Neural progenitor cell (in vitro differentiated cells): ENCODE measurements at regions not wholly inside any gene's neighbourhood (a gene's known extent, or its start where the extent isn't known, plus 50 kb on each side); places are given as distances from the start of the nearest gene placed in this dataset.
"Not testable (repeated sequence)": the region's sequence is repeated elsewhere in the genome, so short reads cannot be mapped to it uniquely, and the experiment has no call there.

ENCODE experiments used
- DNase-seq: peaks from one replicate; pipeline ENCODE4 v3.0.0-alpha.2; 2016; ENCODE audit warnings: low spot score
- H2AFZ ChIP-seq: fragments of 200-600 bp; sonication (generic); replicated peaks from 2 replicates; pipeline ENCODE4 v1.6.1; 2016; ENCODE audit warnings: antibody characterized with exemption
- H3F3A ChIP-seq: fragments of 200-600 bp; sonication (generic); 2 replicates; pipeline ENCODE4 v1.6.1; 2016; ENCODE audit warnings: antibody characterized with exemption, low read depth
- H3K27ac ChIP-seq: fragments of 200-600 bp; sonication (generic); 2 replicates; pipeline ENCODE4 v1.5.1; 2016; ENCODE audit warnings: mild to moderate bottlenecking
- H3K27me3 ChIP-seq: fragments of 200-600 bp; sonication (generic); 2 replicates; pipeline ENCODE4 v1.6.1; 2016; ENCODE audit warnings: mild to moderate bottlenecking, moderate library complexity
- H3K36me3 ChIP-seq: fragments of 200-600 bp; sonication (generic); 2 replicates; pipeline ENCODE4 v1.5.1; 2016
- H3K4me1 ChIP-seq: fragments of 200-600 bp; sonication (generic); 2 replicates; pipeline ENCODE4 v1.6.1; 2016; ENCODE audit warnings: mixed run types
- H3K4me2 ChIP-seq: fragments of 200-600 bp; sonication (generic); 2 replicates; pipeline ENCODE4 v1.6.1; 2016
- H3K4me3 ChIP-seq: fragments of 200-600 bp; sonication (generic); 2 replicates; pipeline ENCODE4 v1.5.1; 2016
- H3K79me2 ChIP-seq: fragments of 200-600 bp; sonication (generic); 2 replicates; pipeline ENCODE4 v1.6.1; 2016; ENCODE audit warnings: low read depth
- H3K9ac ChIP-seq: fragments of 200-600 bp; sonication (generic); 2 replicates; pipeline ENCODE4 v1.6.1; 2016
- H3K9me3 ChIP-seq: fragments of 200-600 bp; sonication (generic); 2 replicates; pipeline ENCODE4 v1.5.1; 2016; ENCODE audit warnings: low read depth
- H4K20me1 ChIP-seq: fragments of 200-600 bp; sonication (generic); 2 replicates; pipeline ENCODE4 v1.6.1; 2016; ENCODE audit warnings: low read depth
- H3K27ac Mint-ChIP-seq: 3 replicates; pipeline ENCODE4 v1.8.0; 2021; ENCODE audit warnings: mixed read lengths
- H3K27me3 Mint-ChIP-seq: 2 replicates; pipeline ENCODE4 v1.8.0; 2022; ENCODE audit warnings: low read depth, mild to moderate bottlenecking, inconsistent platforms, moderate library complexity, mixed read lengths; ENCODE audit not compliant: insufficient read depth
- H3K36me3 Mint-ChIP-seq: 3 replicates; pipeline ENCODE4 v1.8.0; 2021; ENCODE audit warnings: mixed read lengths
- H3K4me1 Mint-ChIP-seq: 3 replicates; pipeline ENCODE4 v1.8.0; 2021; ENCODE audit warnings: mixed read lengths
- H3K4me3 Mint-ChIP-seq: 3 replicates; pipeline ENCODE4 v1.8.0; 2021; ENCODE audit warnings: mild to moderate bottlenecking, moderate library complexity, mixed read lengths
- H3K9me3 Mint-ChIP-seq: 3 replicates; pipeline ENCODE4 v1.8.0; 2020; ENCODE audit warnings: mixed read lengths
- EZH2 ChIP-seq: fragments of 200-600 bp; sonication (generic); IDR thresholded peaks from 2 replicates; pipeline ENCODE4 v1.6.1; 2017; ENCODE audit warnings: antibody characterized with exemption, mild to moderate bottlenecking, moderate library complexity
- EZH2phosphoT487 ChIP-seq: fragments of 200-600 bp; sonication (generic); IDR thresholded peaks from 2 replicates; pipeline ENCODE4 v1.6.1; 2017; ENCODE audit warnings: antibody characterized with exemption
- TF ChIP-seq, protein P1 (sequence below): fragments of 200-600 bp; sonication (generic); IDR thresholded peaks from 2 replicates; pipeline ENCODE4 v1.5.1; 2017; ENCODE audit warnings: antibody characterized with exemption, mild to moderate bottlenecking

DNA sequence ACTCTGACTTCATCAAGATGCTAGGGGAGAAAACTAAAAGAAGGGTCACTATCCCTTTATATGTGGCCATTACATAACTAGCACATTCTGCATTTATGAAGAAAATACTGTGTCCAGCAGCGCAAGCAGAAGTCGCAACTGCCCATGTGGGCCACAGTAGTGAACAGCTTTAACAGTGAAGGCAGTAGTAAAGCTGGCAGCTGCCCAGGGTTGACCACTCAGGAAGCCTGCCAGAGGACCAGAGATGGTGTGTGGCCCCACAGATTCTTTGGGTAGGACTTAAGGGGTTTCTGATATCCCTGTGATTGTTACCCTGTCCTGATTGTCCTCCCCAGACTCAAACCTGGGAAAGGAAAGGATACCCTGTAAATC lies 88.3 kb upstream of the NT5E start:
- no peak overlapping the region for H2AFZ ChIP-seq
- no peaks in the 10 kb centered on the region for H3K27me3 ChIP-seq
- no peaks in the 10 kb centered on the region for H3K9me3 ChIP-seq
- Mint-ChIP-seq H3K9me3 (no peaks in the 10 kb centered on the region), H3K27ac (no peak overlapping the region), H3K4me3 (no peak overlapping the region), H3K27me3 (no peaks in the 10 kb centered on the region), H3K4me1 (no peaks in the 10 kb centered on the region), H3K36me3 (no peaks in the 10 kb centered on the region)
- H3K4me3 ChIP-seq = no peak overlapping the region
- no peak for DNase-seq
- no peak overlapping the region for H3K27ac ChIP-seq
- H4K20me1 ChIP-seq = no peaks in the 10 kb centered on the region
- H3K4me2 ChIP-seq = no peak overlapping the region
- H3K36me3 ChIP-seq = no peaks in the 10 kb centered on the region
- H3K79me2 ChIP-seq = no peaks in the 10 kb centered on the region
- no peaks in the 10 kb centered on the region for H3K4me1 ChIP-seq
- H3K9ac ChIP-seq = no peak overlapping the region
- no peaks in the 10 kb centered on the region for H3F3A ChIP-seq
- TF ChIP-seq, protein P1, sequence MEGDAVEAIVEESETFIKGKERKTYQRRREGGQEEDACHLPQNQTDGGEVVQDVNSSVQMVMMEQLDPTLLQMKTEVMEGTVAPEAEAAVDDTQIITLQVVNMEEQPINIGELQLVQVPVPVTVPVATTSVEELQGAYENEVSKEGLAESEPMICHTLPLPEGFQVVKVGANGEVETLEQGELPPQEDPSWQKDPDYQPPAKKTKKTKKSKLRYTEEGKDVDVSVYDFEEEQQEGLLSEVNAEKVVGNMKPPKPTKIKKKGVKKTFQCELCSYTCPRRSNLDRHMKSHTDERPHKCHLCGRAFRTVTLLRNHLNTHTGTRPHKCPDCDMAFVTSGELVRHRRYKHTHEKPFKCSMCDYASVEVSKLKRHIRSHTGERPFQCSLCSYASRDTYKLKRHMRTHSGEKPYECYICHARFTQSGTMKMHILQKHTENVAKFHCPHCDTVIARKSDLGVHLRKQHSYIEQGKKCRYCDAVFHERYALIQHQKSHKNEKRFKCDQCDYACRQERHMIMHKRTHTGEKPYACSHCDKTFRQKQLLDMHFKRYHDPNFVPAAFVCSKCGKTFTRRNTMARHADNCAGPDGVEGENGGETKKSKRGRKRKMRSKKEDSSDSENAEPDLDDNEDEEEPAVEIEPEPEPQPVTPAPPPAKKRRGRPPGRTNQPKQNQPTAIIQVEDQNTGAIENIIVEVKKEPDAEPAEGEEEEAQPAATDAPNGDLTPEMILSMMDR = no peak

- Histone ChIP-seq H3K79me2 (no peaks in the 10 kb centered on the region), H3F3A (no peaks in the 10 kb centered on the region), H3K9ac (no peak overlapping the region), H2AFZ (no peak overlapping the region), H3K4me3 (no peak overlapping the region), H3K4me2 (no peak overlapping the region), H3K27me3 (no peaks in the 10 kb centered on the region), H3K36me3 (no peaks in the 10 kb centered on the region), H3K4me1 (no peaks in the 10 kb centered on the region), H3K27ac (no peak overlapping the region), H3K9me3 (no peaks in the 10 kb centered on the region), H4K20me1 (no peaks in the 10 kb centered on the region)
- Mint-ChIP-seq H3K4me3 (no peak overlapping the region), H3K36me3 (no peaks in the 10 kb centered on the region), H3K27ac (no peak overlapping the region), H3K9me3 (no peaks in the 10 kb centered on the region), H3K27me3 (no peaks in the 10 kb centered on the region), H3K4me1 (no peaks in the 10 kb centered on the region)
- TF ChIP-seq EZH2 (no peak), EZH2phosphoT487 (no peak)
- TF ChIP-seq, protein P1 = no peak
- DNase-seq = no peak
These were observed 88.9 kb upstream of the NT5E start for GRCh38 chr6:85360794-85361642.

DNA sequence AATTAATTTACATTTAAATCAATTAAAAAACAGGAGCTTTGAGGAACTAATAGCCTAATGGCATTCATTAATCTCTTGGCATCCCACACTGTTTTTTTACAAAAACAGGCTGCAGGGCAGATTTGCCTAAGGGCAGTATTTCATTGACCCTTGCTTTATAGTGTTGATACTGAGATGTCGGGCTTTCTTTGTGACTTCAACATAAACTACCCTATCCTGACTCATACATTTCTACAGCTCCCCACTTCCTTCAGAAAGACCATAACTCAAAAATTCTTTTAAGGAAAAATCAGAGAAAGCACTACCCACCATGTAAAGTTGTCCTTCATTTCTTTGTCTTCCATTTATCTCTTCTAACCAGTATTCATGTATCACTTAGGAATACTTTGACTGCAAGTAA lies 92.2 kb upstream of the NT5E start:
- Histone ChIP-seq H3K4me3 (no peak overlapping the region), H3K4me2 (no peak overlapping the region), H3K4me1 (no peaks in the 10 kb centered on the region), H3K27ac (no peak overlapping the region), H3K36me3 (no peaks in the 10 kb centered on the region), H3K9me3 (no peaks in the 10 kb centered on the region), H3K9ac (no peak overlapping the region), H3K79me2 (no peaks in the 10 kb centered on the region), H3K27me3 (no peaks in the 10 kb centered on the region), H3F3A (no peaks in the 10 kb centered on the region), H4K20me1 (no peaks in the 10 kb centered on the region), H2AFZ (no peak overlapping the region)
- no peaks in the 10 kb centered on the region for H3K9me3 Mint-ChIP-seq
- H3K27ac Mint-ChIP-seq = no peak overlapping the region
- no peak overlapping the region for H3K4me3 Mint-ChIP-seq
- TF ChIP-seq, protein P1 = no peak
- TF ChIP-seq EZH2 (no peak), EZH2phosphoT487 (no peak)
- no peaks in the 10 kb centered on the region for H3K27me3 Mint-ChIP-seq
- H3K36me3 Mint-ChIP-seq = no peaks in the 10 kb centered on the region
- no peak for DNase-seq
- H3K4me1 Mint-ChIP-seq = no peaks in the 10 kb centered on the region

- not testable (repeated sequence) for H3K36me3 ChIP-seq, H3K9me3 Mint-ChIP-seq, H2AFZ ChIP-seq, H3F3A ChIP-seq, H3K36me3 Mint-ChIP-seq, H3K9ac ChIP-seq, H3K4me3 ChIP-seq, DNase-seq, H3K27ac Mint-ChIP-seq, H3K4me1 ChIP-seq, H3K27ac ChIP-seq, H3K4me2 ChIP-seq, H3K27me3 ChIP-seq, H3K4me3 Mint-ChIP-seq, H3K4me1 Mint-ChIP-seq, H3K9me3 ChIP-seq, H4K20me1 ChIP-seq, H3K79me2 ChIP-seq, H3K27me3 Mint-ChIP-seq
These were observed 93.1 kb upstream of the NT5E start for GRCh38 chr6:85356743-85357142.
